Psoas muscle (tissue), 7 donors: ENCODE measurements at regions not wholly inside any gene's neighbourhood (a gene's known extent, or its start where the extent isn't known, plus 50 kb on each side); places are given as distances from the start of the nearest gene placed in this dataset.

ENCODE experiments used
- ATAC-seq, 4 donors: fragments of 200-7000 bp; cut with Tn5 transposase; one replicate each; pipeline ENCODE4 v1.9.1; 2020; ENCODE audit warnings: moderate library complexity in 3 of 4, mild to moderate bottlenecking in 2 of 4
- DNase-seq, 2 donors: peaks; one replicate each; pipeline ENCODE4 v3.0.0-alpha.2; 2020
- H3K27ac ChIP-seq: fragments of 200-600 bp; one replicate; pipeline ENCODE4 v1.8.0; 2022
- H3K27me3 ChIP-seq, 3 donors: fragments of 200-600 bp in 1 of 3; one replicate each; pipeline versions ENCODE4 v1.6.1 to v1.8.0; 2013 to 2022; ENCODE audit warnings: low read length in 2 of 3, mild to moderate bottlenecking in 2 of 3, moderate library complexity in 1 of 3; ENCODE audit not compliant: insufficient read depth in 3 of 3
- H3K36me3 ChIP-seq, 2 donors: fragments of 200-600 bp in 1 of 2; one replicate each; pipeline versions ENCODE4 v1.6.1 to v1.8.0; 2013 to 2022; ENCODE audit warnings: low read depth in 1 of 2, mild to moderate bottlenecking in 1 of 2, moderate library complexity in 1 of 2; ENCODE audit not compliant: insufficient read depth in 1 of 2
- H3K4me1 ChIP-seq: fragments of 200-600 bp; one replicate; pipeline ENCODE4 v1.8.0; 2022
- H3K4me3 ChIP-seq: fragments of 200-600 bp; one replicate; pipeline ENCODE4 v1.8.0; 2022; ENCODE audit warnings: mild to moderate bottlenecking
- H3K9me3 ChIP-seq: fragments of 200-600 bp; one replicate; pipeline ENCODE4 v1.8.0; 2022
- CTCF ChIP-seq: fragments of 200-600 bp; IDR thresholded peaks from one replicate; pipeline ENCODE4 v1.8.0; 2022; ENCODE audit warnings: antibody characterized with exemption
- WGBS, 3 donors: extraction: QIAGEN DNeasy Blood & Tissue Kit; methylation state at CpG; one replicate each; pipeline versions ENCODE4 v1.1.6 to v1.1.7; 2013; 5-methylcytosine and 5-hydroxymethylcytosine counted together
- intact Hi-C, 2 donors: fragments of 100-400 bp; cut with DNase I; formaldehyde crosslinking; loops; one replicate each; pipeline versions ENCODE4 v1.11.0 to v1.14.2; 2022
- donor health status: healthy with polysubstance abuse.
- donor health status: DM: no; HTN: no; CAD: no; lungs with moderate emphysema.
- donor health status: Bipolar disorder and iron deficiency.
- donor health status: healthy.
- donor health status: DM: yes; HTN: yes; CAD: no.
- donor health status: DM: no; HTN: no; CAD: no.
- donor health status: DM: yes; HTN: yes; CAD: no.

GRCh38 chr21:16597753-16598152 is 868.0 kb downstream of the USP25 start:
- ATAC-seq (no peak), DNase-seq (no peak)
- Histone ChIP-seq H3K9me3 (no peaks in the 10 kb centered on the region), H3K27me3 (no peaks in the 10 kb centered on the region), H3K4me3 (no peak overlapping the region), H3K4me1 (no peaks in the 10 kb centered on the region), H3K27ac (no peak overlapping the region), H3K36me3 (no peaks in the 10 kb centered on the region)
- 66 to 76% (median 68%) methylated on average over 7 of the region's 7 CpGs for WGBS, 3 donors
- TF ChIP-seq CTCF = no peak
- intact Hi-C loops = no loop called here

- no peak for DNase-seq
- Histone ChIP-seq H3K36me3 (peaks cover 0 to 8% of the 10 kb centered on the region in 2 donors), H3K9me3 (no peaks in the 10 kb centered on the region), H3K4me3 (no peak overlapping the region), H3K27me3 (no peaks in the 10 kb centered on the region), H3K4me1 (no peaks in the 10 kb centered on the region), H3K27ac (no peak overlapping the region)
- no peak for ATAC-seq
- no peak for TF ChIP-seq CTCF
- 61 to 68% (median 62%) methylated on average over 5 of the region's 5 CpGs for WGBS, 3 donors
- intact Hi-C loops = no loop called here
These were observed 875.8 kb downstream of the USP25 start for GRCh38 chr21:16605597-16605996.

- no peak overlapping the region for H3K4me3 ChIP-seq
- H3K27ac ChIP-seq = no peak overlapping the region
- ATAC-seq = no peak
- TF ChIP-seq CTCF = no peak
- H3K36me3 ChIP-seq = peaks cover 0 to 8% of the 10 kb centered on the region in 2 donors
- WGBS, 3 donors = 96 to 100% (median 98%) methylated on average over 1 of the region's 1 CpG
- no peaks in the 10 kb centered on the region for H3K27me3 ChIP-seq
- intact Hi-C loops = no loop called here
- no peaks in the 10 kb centered on the region for H3K4me1 ChIP-seq
- no peaks in the 10 kb centered on the region for H3K9me3 ChIP-seq
- DNase-seq = no peak
These were observed 876.5 kb downstream of the USP25 start for GRCh38 chr21:16606271-16606670.

GRCh38 chr21:16608209-16608830 is 878.5 kb downstream of the USP25 start:
- no peak overlapping the region for H3K4me3 ChIP-seq
- ATAC-seq (no peak), DNase-seq (no peak)
- H3K27ac ChIP-seq = no peak overlapping the region
- no peaks in the 10 kb centered on the region for H3K27me3 ChIP-seq
- no peaks in the 10 kb centered on the region for H3K4me1 ChIP-seq
- TF ChIP-seq CTCF = no peak
- intact Hi-C loops = no loop called here
- H3K36me3 ChIP-seq = peaks cover 0 to 8% of the 10 kb centered on the region in 2 donors
- H3K9me3 ChIP-seq = no peaks in the 10 kb centered on the region
- 82 to 95% (median 86%) methylated on average over 3 of the region's 3 CpGs for whole genome bisulfite sequencing, 3 donors

- H3K27me3 ChIP-seq = no peaks in the 10 kb centered on the region
- H3K4me1 ChIP-seq = peaks cover 9% of the 10 kb centered on the region
- 91 to 98% (median 93%) methylated on average over 2 of the region's 2 CpGs for WGBS, 3 donors
- DNase-seq (no peak), ATAC-seq (no peak)
- no peak overlapping the region for H3K4me3 ChIP-seq
- H3K9me3 ChIP-seq = no peaks in the 10 kb centered on the region
- H3K27ac ChIP-seq = no peak overlapping the region
- TF ChIP-seq CTCF = no peak
- intact Hi-C loops = no loop called here
- no peaks in the 10 kb centered on the region for H3K36me3 ChIP-seq
These were observed 889.5 kb downstream of the USP25 start for GRCh38 chr21:16619281-16619680.
